Hepatocyte (in vitro differentiated cells): ENCODE measurements at regions not wholly inside any gene's neighbourhood (a gene's known extent, or its start where the extent isn't known, plus 50 kb on each side); places are given as distances from the start of the nearest gene placed in this dataset.

Experiments used
- DNase-seq: peaks from one replicate; pipeline ENCODE4 v3.0.0-alpha.2; 2016; ENCODE audit warnings: low spot score
- H2AFZ ChIP-seq: fragments of 200-600 bp; sonication (generic); 2 replicates; pipeline ENCODE4 v1.6.0; 2016; ENCODE audit warnings: antibody characterized with exemption, mild to moderate bottlenecking
- H3K27ac ChIP-seq: fragments of 200-600 bp; sonication (generic); 2 replicates; pipeline ENCODE4 v1.5.1; 2016; ENCODE audit warnings: mild to moderate bottlenecking
- H3K27me3 ChIP-seq: fragments of 200-600 bp; sonication (generic); 2 replicates; pipeline ENCODE4 v1.6.1; 2016
- H3K36me3 ChIP-seq: fragments of 200-600 bp; sonication (generic); replicated peaks from 2 replicates; pipeline ENCODE4 v1.5.1; 2016; ENCODE audit warnings: low read depth; ENCODE audit not compliant: insufficient read depth
- H3K4me1 ChIP-seq: fragments of 200-600 bp; sonication (generic); 2 replicates; pipeline ENCODE4 v1.5.1; 2016; ENCODE audit warnings: mild to moderate bottlenecking, moderate library complexity; ENCODE audit not compliant: insufficient read depth
- H3K4me2 ChIP-seq: fragments of 200-600 bp; sonication (generic); 2 replicates; pipeline ENCODE4 v1.6.0; 2016
- H3K4me3 ChIP-seq: fragments of 200-600 bp; sonication (generic); 2 replicates; pipeline ENCODE4 v1.5.1; 2016; ENCODE audit warnings: mild to moderate bottlenecking
- H3K79me2 ChIP-seq: fragments of 200-600 bp; sonication (generic); 2 replicates; pipeline ENCODE4 v1.6.0; 2017; ENCODE audit warnings: mild to moderate bottlenecking
- H3K9me2 ChIP-seq: fragments of 200-600 bp; sonication (generic); replicated peaks from 2 replicates; pipeline ENCODE4 v1.6.0; 2017; ENCODE audit warnings: mild to moderate bottlenecking; ENCODE audit not compliant: insufficient read depth
- H3K9me3 ChIP-seq: fragments of 200-600 bp; sonication (generic); 2 replicates; pipeline ENCODE4 v1.5.1; 2016; ENCODE audit warnings: low read depth, mild to moderate bottlenecking
- H4K20me1 ChIP-seq: fragments of 200-600 bp; sonication (generic); 2 replicates; pipeline ENCODE4 v1.6.0; 2016; ENCODE audit warnings: mild to moderate bottlenecking; ENCODE audit not compliant: insufficient read depth, poor library complexity, severe bottlenecking
- CTCF ChIP-seq: fragments of 200-600 bp; sonication (generic); IDR thresholded peaks from 2 replicates; pipeline ENCODE4 v1.5.1; 2016; ENCODE audit warnings: antibody characterized with exemption, mild to moderate bottlenecking; ENCODE audit not compliant: poor library complexity
- EZH2 ChIP-seq: fragments of 200-600 bp; sonication (generic); IDR thresholded peaks from 2 replicates; pipeline ENCODE4 v1.6.1; 2016; ENCODE audit warnings: antibody characterized with exemption, mild to moderate bottlenecking, borderline replicate concordance
- EZH2phosphoT487 ChIP-seq: fragments of 200-600 bp; sonication (generic); IDR thresholded peaks from one replicate; pipeline ENCODE4 v1.6.1; 2018; ENCODE audit warnings: antibody characterized with exemption, mild to moderate bottlenecking, low read depth, moderate library complexity; ENCODE audit not compliant: unreplicated experiment, severe bottlenecking
- WGBS: methylation state at CpG from one replicate; pipeline ENCODE4 v1.1.6; 2016; ENCODE audit warnings: low lambda C conversion rate; ENCODE audit errors: missing lambda C conversion rate; 5-methylcytosine and 5-hydroxymethylcytosine counted together

GRCh38 chr3:1967525-1967924 lies 131.1 kb upstream of the CNTN4 start:
- H3K4me3 ChIP-seq, result no peak overlapping the region
- 68% methylated on average over 2 of the region's 2 CpGs for WGBS
- H3K79me2 ChIP-seq, result no peaks in the 10 kb centered on the region
- H3K4me2 ChIP-seq, result no peak overlapping the region
- H3K27me3 ChIP-seq, result no peaks in the 10 kb centered on the region
- TF ChIP-seq EZH2 (no peak), CTCF (no peak), EZH2phosphoT487 (no peak)
- H3K4me1 ChIP-seq, result no peaks in the 10 kb centered on the region
- H3K27ac ChIP-seq, result no peak overlapping the region
- no peaks in the 10 kb centered on the region for H3K9me3 ChIP-seq
- H2AFZ ChIP-seq, result no peak overlapping the region
- H3K9me2 ChIP-seq, result no peaks in the 10 kb centered on the region
- DNase-seq, result no peak
- H4K20me1 ChIP-seq, result no peaks in the 10 kb centered on the region
- H3K36me3 ChIP-seq, result no peaks in the 10 kb centered on the region

- no peaks in the 10 kb centered on the region for H4K20me1 ChIP-seq
- no peak for DNase-seq
- H3K27me3 ChIP-seq, result no peaks in the 10 kb centered on the region
- WGBS, result 50% methylated on average over 2 of the region's 2 CpGs
- no peak overlapping the region for H3K4me2 ChIP-seq
- H3K27ac ChIP-seq, result no peak overlapping the region
- H3K79me2 ChIP-seq, result no peaks in the 10 kb centered on the region
- H3K4me1 ChIP-seq, result no peaks in the 10 kb centered on the region
- no peaks in the 10 kb centered on the region for H3K36me3 ChIP-seq
- no peak for TF ChIP-seq EZH2phosphoT487
- no peak for TF ChIP-seq CTCF
- TF ChIP-seq EZH2, result no peak
- no peaks in the 10 kb centered on the region for H3K9me3 ChIP-seq
- H3K9me2 ChIP-seq, result no peaks in the 10 kb centered on the region
- no peak overlapping the region for H2AFZ ChIP-seq
- no peak overlapping the region for H3K4me3 ChIP-seq
Observed at GRCh38 chr3:1969281-1969680, 129.4 kb upstream of the CNTN4 start.

DNA sequence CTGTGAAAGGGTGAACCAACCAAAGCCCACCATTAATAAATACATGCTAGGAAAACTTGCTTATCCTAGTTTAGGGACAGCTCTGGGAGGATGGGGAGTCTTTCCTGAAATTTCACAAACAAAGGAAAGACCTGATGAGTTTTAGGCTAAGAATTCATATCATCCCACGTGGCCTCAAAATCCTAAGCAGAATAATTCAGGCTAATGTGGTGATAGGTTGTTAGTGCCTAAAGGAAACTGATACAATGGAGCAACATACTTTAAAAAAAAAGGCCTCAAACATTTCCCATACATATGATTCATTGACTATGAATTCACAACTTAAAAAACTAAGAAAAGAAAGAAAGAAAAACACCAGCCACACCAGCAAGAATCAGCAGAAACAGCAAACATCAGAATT lies 126.9 kb upstream of the CNTN4 start:
- H3K4me2 ChIP-seq, result no peak overlapping the region
- H3K9me2 ChIP-seq, result no peaks in the 10 kb centered on the region
- TF ChIP-seq EZH2, result no peak
- TF ChIP-seq EZH2phosphoT487, result no peak
- no peak for TF ChIP-seq CTCF
- no peaks in the 10 kb centered on the region for H3K9me3 ChIP-seq
- DNase-seq, result no peak
- H3K27me3 ChIP-seq, result no peaks in the 10 kb centered on the region
- no peak overlapping the region for H3K4me3 ChIP-seq
- H3K27ac ChIP-seq, result no peak overlapping the region
- no peak overlapping the region for H2AFZ ChIP-seq
- 73% methylated on average over 1 of the region's 1 CpG for WGBS
- H3K36me3 ChIP-seq, result no peaks in the 10 kb centered on the region
- H4K20me1 ChIP-seq, result no peaks in the 10 kb centered on the region
- no peaks in the 10 kb centered on the region for H3K79me2 ChIP-seq
- H3K4me1 ChIP-seq, result no peaks in the 10 kb centered on the region
